ENCODE measurements at regions not wholly inside any gene's neighbourhood (a gene's known extent, or its start where the extent isn't known, plus 50 kb on each side); places are given as distances from the start of the nearest gene placed in this dataset.
"Not testable (repeated sequence)": the region's sequence is repeated elsewhere in the genome, so short reads cannot be mapped to it uniquely, and the experiment has no call there.

- no peak overlapping the region for H3K4me2 ChIP-seq (ENCODE audit: low read length)
- no peaks in the 10 kb centered on the region for H3K79me2 ChIP-seq (ENCODE audit: control insufficient read depth, low read length)
- H3K4me3 ChIP-seq (ENCODE audit: low read length) = no peak overlapping the region
- H3K9me2 ChIP-seq (replicated peaks; ENCODE audit: control insufficient read depth, low read length) = no peaks in the 10 kb centered on the region
- no peaks in the 10 kb centered on the region for H3K36me3 ChIP-seq (ENCODE audit: control insufficient read depth, low read length)
- H3K27me3 ChIP-seq (ENCODE audit: control insufficient read depth, low read length) = no peaks in the 10 kb centered on the region
- H3F3A ChIP-seq (ENCODE audit: control insufficient read depth, insufficient read depth) = no peaks in the 10 kb centered on the region
- no peaks in the 10 kb centered on the region for H3K9me3 ChIP-seq (ENCODE audit: control insufficient read depth, insufficient read depth, low read length)
- no peaks in the 10 kb centered on the region for H4K20me1 ChIP-seq (ENCODE audit: control insufficient read depth, insufficient read depth, low read depth, low read length)
- TF ChIP-seq EZH2phosphoT487 (IDR thresholded peaks at IDR 0.05; ENCODE audit: borderline replicate concordance, low read length) (no peak), CTCF (IDR thresholded peaks at IDR 0.05; ENCODE audit: low read depth, low read length, poor library complexity, severe bottlenecking) (no peak)
- H3K4me1 ChIP-seq (ENCODE audit: control insufficient read depth, low read length) = peaks cover 31% of the 10 kb centered on the region
- H3K27ac ChIP-seq (ENCODE audit: low read depth, low read length) = no peak overlapping the region
These were observed 66.9 kb upstream of the CEP85L start for GRCh38 chr6:118718297-118718696.

- no peaks in the 10 kb centered on the region for H3F3A ChIP-seq (ENCODE audit: control insufficient read depth, insufficient read depth)
- H3K36me3 ChIP-seq (ENCODE audit: control insufficient read depth, low read length) = no peaks in the 10 kb centered on the region
- no peaks in the 10 kb centered on the region for H3K9me2 ChIP-seq (replicated peaks; ENCODE audit: control insufficient read depth, low read length)
- no peaks in the 10 kb centered on the region for H3K79me2 ChIP-seq (ENCODE audit: control insufficient read depth, low read length)
- TF ChIP-seq EZH2phosphoT487 (IDR thresholded peaks at IDR 0.05; ENCODE audit: borderline replicate concordance, low read length) (no peak), CTCF (IDR thresholded peaks at IDR 0.05; ENCODE audit: low read depth, low read length, poor library complexity, severe bottlenecking) (no peak)
- H3K9me3 ChIP-seq (ENCODE audit: control insufficient read depth, insufficient read depth, low read length) = no peaks in the 10 kb centered on the region
- H3K4me3 ChIP-seq (ENCODE audit: low read length) = no peak overlapping the region
- no peak overlapping the region for H3K4me2 ChIP-seq (ENCODE audit: low read length)
- H4K20me1 ChIP-seq (ENCODE audit: control insufficient read depth, insufficient read depth, low read depth, low read length) = no peaks in the 10 kb centered on the region
- no peaks in the 10 kb centered on the region for H3K27me3 ChIP-seq (ENCODE audit: control insufficient read depth, low read length)
- H3K27ac ChIP-seq (ENCODE audit: low read depth, low read length) = no peak overlapping the region
- H3K4me1 ChIP-seq (ENCODE audit: control insufficient read depth, low read length) = peaks cover 29% of the 10 kb centered on the region
These were observed 65.7 kb upstream of the CEP85L start for GRCh38 chr6:118717106-118717505.

- not testable (repeated sequence) for H3K27me3 ChIP-seq (ENCODE audit: control insufficient read depth, low read length); H3K36me3 ChIP-seq (ENCODE audit: control insufficient read depth, low read length); H3K4me3 ChIP-seq (ENCODE audit: low read length); H3F3A ChIP-seq (ENCODE audit: control insufficient read depth, insufficient read depth); H3K27ac ChIP-seq (ENCODE audit: low read depth, low read length); H4K20me1 ChIP-seq (ENCODE audit: control insufficient read depth, insufficient read depth, low read depth, low read length); H3K4me2 ChIP-seq (ENCODE audit: low read length); H3K79me2 ChIP-seq (ENCODE audit: control insufficient read depth, low read length); H3K9me3 ChIP-seq (ENCODE audit: control insufficient read depth, insufficient read depth, low read length); H3K9me2 ChIP-seq (replicated peaks; ENCODE audit: control insufficient read depth, low read length)
- peaks cover 29% of the 10 kb centered on the region for H3K4me1 ChIP-seq (ENCODE audit: control insufficient read depth, low read length)
These were observed 64.5 kb upstream of the CEP85L start for GRCh38 chr6:118715907-118716306.

GRCh38 chr6:118715376-118715775 is 64.0 kb upstream of the CEP85L start:
- Histone ChIP-seq H3K4me1 (ENCODE audit: control insufficient read depth, low read length) (peaks cover 29% of the 10 kb centered on the region), H3K27me3 (ENCODE audit: control insufficient read depth, low read length) (no peaks in the 10 kb centered on the region), H3F3A (ENCODE audit: control insufficient read depth, insufficient read depth) (no peaks in the 10 kb centered on the region)

More at GRCh38 chr6:118715376-118715775, 64.0 kb upstream of the CEP85L start:
- Histone ChIP-seq H3K36me3 (ENCODE audit: control insufficient read depth, low read length) (no peaks in the 10 kb centered on the region), H3K9me2 (replicated peaks; ENCODE audit: control insufficient read depth, low read length) (no peaks in the 10 kb centered on the region), H3K4me2 (ENCODE audit: low read length) (no peak overlapping the region), H3K79me2 (ENCODE audit: control insufficient read depth, low read length) (no peaks in the 10 kb centered on the region), H3K9me3 (ENCODE audit: control insufficient read depth, insufficient read depth, low read length) (no peaks in the 10 kb centered on the region), H3K27ac (ENCODE audit: low read depth, low read length) (no peak overlapping the region), H3K4me3 (ENCODE audit: low read length) (no peak overlapping the region), H4K20me1 (ENCODE audit: control insufficient read depth, insufficient read depth, low read depth, low read length) (no peaks in the 10 kb centered on the region)
- no peak for TF ChIP-seq CTCF (IDR thresholded peaks at IDR 0.05; ENCODE audit: low read depth, low read length, poor library complexity, severe bottlenecking)
- no peak for TF ChIP-seq EZH2phosphoT487 (IDR thresholded peaks at IDR 0.05; ENCODE audit: borderline replicate concordance, low read length)

All from DOHH2 (cell line).